ENCODE measurements at regions not wholly inside any gene's neighbourhood (a gene's known extent, or its start where the extent isn't known, plus 50 kb on each side); places are given as distances from the start of the nearest gene placed in this dataset.
"Not testable (repeated sequence)": the region's sequence is repeated elsewhere in the genome, so short reads cannot be mapped to it uniquely, and the experiment has no call there.

GRCh38 chr11:110347660-110348059 lies 51.2 kb upstream of the RDX start:
- TF ChIP-seq, protein P1, sequence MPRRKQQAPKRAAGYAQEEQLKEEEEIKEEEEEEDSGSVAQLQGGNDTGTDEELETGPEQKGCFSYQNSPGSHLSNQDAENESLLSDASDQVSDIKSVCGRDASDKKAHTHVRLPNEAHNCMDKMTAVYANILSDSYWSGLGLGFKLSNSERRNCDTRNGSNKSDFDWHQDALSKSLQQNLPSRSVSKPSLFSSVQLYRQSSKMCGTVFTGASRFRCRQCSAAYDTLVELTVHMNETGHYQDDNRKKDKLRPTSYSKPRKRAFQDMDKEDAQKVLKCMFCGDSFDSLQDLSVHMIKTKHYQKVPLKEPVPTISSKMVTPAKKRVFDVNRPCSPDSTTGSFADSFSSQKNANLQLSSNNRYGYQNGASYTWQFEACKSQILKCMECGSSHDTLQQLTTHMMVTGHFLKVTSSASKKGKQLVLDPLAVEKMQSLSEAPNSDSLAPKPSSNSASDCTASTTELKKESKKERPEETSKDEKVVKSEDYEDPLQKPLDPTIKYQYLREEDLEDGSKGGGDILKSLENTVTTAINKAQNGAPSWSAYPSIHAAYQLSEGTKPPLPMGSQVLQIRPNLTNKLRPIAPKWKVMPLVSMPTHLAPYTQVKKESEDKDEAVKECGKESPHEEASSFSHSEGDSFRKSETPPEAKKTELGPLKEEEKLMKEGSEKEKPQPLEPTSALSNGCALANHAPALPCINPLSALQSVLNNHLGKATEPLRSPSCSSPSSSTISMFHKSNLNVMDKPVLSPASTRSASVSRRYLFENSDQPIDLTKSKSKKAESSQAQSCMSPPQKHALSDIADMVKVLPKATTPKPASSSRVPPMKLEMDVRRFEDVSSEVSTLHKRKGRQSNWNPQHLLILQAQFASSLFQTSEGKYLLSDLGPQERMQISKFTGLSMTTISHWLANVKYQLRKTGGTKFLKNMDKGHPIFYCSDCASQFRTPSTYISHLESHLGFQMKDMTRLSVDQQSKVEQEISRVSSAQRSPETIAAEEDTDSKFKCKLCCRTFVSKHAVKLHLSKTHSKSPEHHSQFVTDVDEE (CRISPR knock-in tag; IDR thresholded peaks at IDR 0.05): no peak
- TF ChIP-seq CSDC2 (CRISPR knock-in tag; IDR thresholded peaks at IDR 0.05) (no peak), SNAI2 (CRISPR knock-in tag; IDR thresholded peaks at IDR 0.05) (no peak), TOX (CRISPR knock-in tag; IDR thresholded peaks at IDR 0.05; ENCODE audit: borderline replicate concordance) (no peak), ZC3H10 (CRISPR knock-in tag; IDR thresholded peaks at IDR 0.05) (no peak), RARB (CRISPR knock-in tag; IDR thresholded peaks at IDR 0.05) (no peak), ARNTL (CRISPR knock-in tag; IDR thresholded peaks at IDR 0.05; ENCODE audit: borderline replicate concordance, low read depth) (no peak), TCF4 (CRISPR knock-in tag; IDR thresholded peaks at IDR 0.05; ENCODE audit: borderline replicate concordance) (no peak), ZNF565 (CRISPR knock-in tag; conservative IDR thresholded peaks at IDR 0.05; ENCODE audit: low read depth) (no peak)
- TF ChIP-seq, protein P2, sequence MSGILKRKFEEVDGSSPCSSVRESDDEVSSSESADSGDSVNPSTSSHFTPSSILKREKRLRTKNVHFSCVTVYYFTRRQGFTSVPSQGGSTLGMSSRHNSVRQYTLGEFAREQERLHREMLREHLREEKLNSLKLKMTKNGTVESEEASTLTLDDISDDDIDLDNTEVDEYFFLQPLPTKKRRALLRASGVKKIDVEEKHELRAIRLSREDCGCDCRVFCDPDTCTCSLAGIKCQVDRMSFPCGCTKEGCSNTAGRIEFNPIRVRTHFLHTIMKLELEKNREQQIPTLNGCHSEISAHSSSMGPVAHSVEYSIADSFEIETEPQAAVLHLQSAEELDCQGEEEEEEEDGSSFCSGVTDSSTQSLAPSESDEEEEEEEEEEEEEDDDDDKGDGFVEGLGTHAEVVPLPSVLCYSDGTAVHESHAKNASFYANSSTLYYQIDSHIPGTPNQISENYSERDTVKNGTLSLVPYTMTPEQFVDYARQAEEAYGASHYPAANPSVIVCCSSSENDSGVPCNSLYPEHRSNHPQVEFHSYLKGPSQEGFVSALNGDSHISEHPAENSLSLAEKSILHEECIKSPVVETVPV (CRISPR knock-in tag; IDR thresholded peaks at IDR 0.05): no peak
- no peak for ATAC-seq

DNA sequence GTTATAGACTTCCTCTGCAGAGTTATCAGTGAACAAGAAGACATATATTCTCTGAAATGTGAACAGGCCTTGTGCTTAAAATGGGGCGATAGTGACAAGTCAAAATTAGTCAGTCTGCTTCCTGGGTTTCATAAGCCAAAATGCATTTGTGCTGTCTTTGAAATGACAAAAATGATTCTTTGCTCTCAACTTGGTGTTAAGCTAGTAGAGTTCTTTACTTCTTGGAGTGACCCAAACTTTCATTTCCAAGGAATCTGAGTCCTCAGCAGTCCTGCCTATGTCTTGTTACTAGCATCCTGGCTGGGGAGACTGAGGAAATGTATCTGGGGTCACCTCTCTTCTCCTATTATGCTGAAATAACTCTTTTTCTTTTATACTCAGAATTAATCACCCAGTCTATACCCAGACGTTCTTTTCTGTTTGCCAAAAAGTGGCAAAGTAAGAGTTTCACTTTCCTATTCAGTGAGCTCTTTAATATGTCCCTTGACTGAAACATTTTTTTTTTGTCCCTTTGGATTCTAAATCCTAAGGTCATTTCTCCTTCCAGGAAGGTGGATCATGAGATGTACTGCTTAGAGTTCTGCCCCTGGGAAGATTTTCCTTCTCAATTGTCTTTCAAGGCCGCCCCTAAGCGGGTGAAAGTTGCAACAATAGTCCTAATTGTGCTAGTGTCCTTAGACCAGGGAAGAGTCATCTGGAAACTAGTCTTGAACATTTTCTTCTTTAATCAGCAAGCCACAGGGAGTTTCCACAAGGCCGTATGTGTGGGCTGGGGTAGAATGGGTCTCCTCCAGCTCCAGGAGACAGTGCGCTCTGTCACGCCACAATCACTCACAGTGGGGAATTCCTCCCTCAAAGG lies 53.0 kb upstream of the RDX start:
- ATAC-seq: no peak

GRCh38 chr11:110349997-110350383 lies 53.6 kb upstream of the RDX start:
- ATAC-seq: not testable (repeated sequence)

More for the DNA sequence above, 53.0 kb upstream of the RDX start:
- TF ChIP-seq, protein P1 (CRISPR knock-in tag; IDR thresholded peaks at IDR 0.05): no peak
- no peak for TF ChIP-seq ZFP3 (CRISPR knock-in tag; IDR thresholded peaks at IDR 0.05)
- TF ChIP-seq, protein P3, sequence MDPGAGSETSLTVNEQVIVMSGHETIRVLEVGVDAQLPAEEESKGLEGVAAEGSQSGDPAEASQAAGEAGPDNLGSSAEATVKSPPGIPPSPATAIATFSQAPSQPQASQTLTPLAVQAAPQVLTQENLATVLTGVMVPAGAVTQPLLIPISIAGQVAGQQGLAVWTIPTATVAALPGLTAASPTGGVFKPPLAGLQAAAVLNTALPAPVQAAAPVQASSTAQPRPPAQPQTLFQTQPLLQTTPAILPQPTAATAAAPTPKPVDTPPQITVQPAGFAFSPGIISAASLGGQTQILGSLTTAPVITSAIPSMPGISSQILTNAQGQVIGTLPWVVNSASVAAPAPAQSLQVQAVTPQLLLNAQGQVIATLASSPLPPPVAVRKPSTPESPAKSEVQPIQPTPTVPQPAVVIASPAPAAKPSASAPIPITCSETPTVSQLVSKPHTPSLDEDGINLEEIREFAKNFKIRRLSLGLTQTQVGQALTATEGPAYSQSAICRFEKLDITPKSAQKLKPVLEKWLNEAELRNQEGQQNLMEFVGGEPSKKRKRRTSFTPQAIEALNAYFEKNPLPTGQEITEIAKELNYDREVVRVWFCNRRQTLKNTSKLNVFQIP (CRISPR knock-in tag; IDR thresholded peaks at IDR 0.05; ENCODE audit: borderline replicate concordance, low read depth): no peak
- TF ChIP-seq ZNF565 (CRISPR knock-in tag; conservative IDR thresholded peaks at IDR 0.05; ENCODE audit: low read depth): no peak
- TF ChIP-seq ZNF8 (CRISPR knock-in tag; IDR thresholded peaks at IDR 0.05): no peak

DNA sequence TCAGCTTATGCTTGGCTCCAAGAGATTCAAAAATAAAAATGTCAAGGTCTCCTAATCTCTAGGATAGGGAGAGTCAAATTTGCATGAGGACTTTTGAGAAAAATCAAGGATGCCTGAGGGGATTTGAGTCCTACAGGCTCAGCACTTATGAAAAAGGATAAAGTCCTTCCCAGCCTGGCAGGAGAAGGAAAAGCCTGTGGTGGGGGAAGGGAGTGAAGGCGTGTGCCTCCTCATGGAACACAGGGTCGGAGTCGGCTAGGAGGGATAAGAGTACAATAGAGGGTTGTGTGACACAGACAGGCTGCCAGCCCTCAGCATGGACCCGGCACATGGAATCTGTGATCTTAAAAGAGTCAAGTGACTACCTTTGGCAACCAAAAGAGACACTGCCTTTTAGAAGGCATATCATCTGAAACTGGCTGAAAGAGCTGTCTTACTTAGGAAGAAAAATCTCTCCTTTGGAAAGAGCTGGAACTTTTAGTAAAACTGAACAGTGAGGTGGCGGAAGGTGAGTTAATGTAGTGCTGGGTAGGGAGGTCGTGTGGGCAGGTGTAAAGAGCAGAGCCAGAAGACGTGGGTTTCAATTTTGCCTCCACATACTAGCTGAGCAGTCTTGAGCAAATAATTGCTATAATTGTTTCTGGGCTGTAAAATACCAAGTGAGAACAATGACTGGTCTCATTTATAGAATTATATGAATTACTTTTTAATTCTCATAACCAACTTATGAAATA lies 58.8 kb upstream of the RDX start:
- TF ChIP-seq BACH2 (CRISPR knock-in tag; IDR thresholded peaks at IDR 0.05; ENCODE audit: borderline replicate concordance) (no peak), ZNF70 (CRISPR knock-in tag; IDR thresholded peaks at IDR 0.05) (no peak), ZFP30 (CRISPR knock-in tag; IDR thresholded peaks at IDR 0.05) (no peak), ZNF565 (CRISPR knock-in tag; conservative IDR thresholded peaks at IDR 0.05; ENCODE audit: low read depth) (no peak), PPARA (CRISPR knock-in tag; IDR thresholded peaks at IDR 0.05; ENCODE audit: borderline replicate concordance) (no peak), RARB (CRISPR knock-in tag; IDR thresholded peaks at IDR 0.05) (no peak), PATZ1 (CRISPR knock-in tag; IDR thresholded peaks at IDR 0.05; ENCODE audit: borderline replicate concordance) (no peak), TOX (CRISPR knock-in tag; IDR thresholded peaks at IDR 0.05; ENCODE audit: borderline replicate concordance) (no peak)
- TF ChIP-seq, protein P3 (CRISPR knock-in tag; IDR thresholded peaks at IDR 0.05; ENCODE audit: borderline replicate concordance, low read depth): no peak
- no peak for ATAC-seq

Data from SK-N-SH treated with all-trans-retinoic acid at 6 μM for 48 hours (cell line).